ENCODE measurements at regions not wholly inside any gene's neighbourhood (a gene's known extent, or its start where the extent isn't known, plus 50 kb on each side); places are given as distances from the start of the nearest gene placed in this dataset.

GRCh38 chr5:74519679-74520078 lies 120.8 kb downstream of the ENC1 start:
- Histone ChIP-seq H2AFZ (ENCODE audit: low read length) (no peak overlapping the region), H4K20me1 (ENCODE audit: insufficient read depth, low read length) (no peaks in the 10 kb centered on the region), H3K27ac (ENCODE audit: low read length) (no peak overlapping the region), H3K9ac (ENCODE audit: low read length) (no peak overlapping the region), H3K36me3 (replicated peaks; ENCODE audit: insufficient read depth, low read length) (no peaks in the 10 kb centered on the region), H3K4me1 (ENCODE audit: low read length) (no peaks in the 10 kb centered on the region), H3K79me2 (ENCODE audit: low read length) (no peaks in the 10 kb centered on the region), H3K9me2 (replicated peaks; ENCODE audit: insufficient read depth, low read length) (no peaks in the 10 kb centered on the region), H3F3A (ENCODE audit: insufficient read depth, low read length) (no peaks in the 10 kb centered on the region), H3K27me3 (replicated peaks; ENCODE audit: insufficient read depth, low read length) (no peaks in the 10 kb centered on the region), H3K4me3 (ENCODE audit: low read length) (no peak overlapping the region), H3K9me3 (replicated peaks; ENCODE audit: insufficient read depth, low read length) (no peaks in the 10 kb centered on the region), H3K4me2 (ENCODE audit: low read depth, low read length) (no peak overlapping the region)
- TF ChIP-seq CTCF (IDR thresholded peaks at IDR 0.05; ENCODE audit: low read length): no peak
- TF ChIP-seq EZH2phosphoT487 (IDR thresholded peaks at IDR 0.05; ENCODE audit: low read length): no peak
- no peak for TF ChIP-seq EZH2 (optimal IDR thresholded peaks at IDR 0.05; ENCODE audit: low read depth, low read length)
- no peak for DNase-seq

GRCh38 chr5:74519161-74519571 lies 121.4 kb downstream of the ENC1 start:
- Histone ChIP-seq H3K4me3 (ENCODE audit: low read length) (no peak overlapping the region), H3K9me2 (replicated peaks; ENCODE audit: insufficient read depth, low read length) (no peaks in the 10 kb centered on the region), H3K27ac (ENCODE audit: low read length) (no peak overlapping the region), H3K9me3 (replicated peaks; ENCODE audit: insufficient read depth, low read length) (no peaks in the 10 kb centered on the region), H3K4me2 (ENCODE audit: low read depth, low read length) (no peak overlapping the region), H3K36me3 (replicated peaks; ENCODE audit: insufficient read depth, low read length) (no peaks in the 10 kb centered on the region), H3K4me1 (ENCODE audit: low read length) (no peaks in the 10 kb centered on the region), H2AFZ (ENCODE audit: low read length) (no peak overlapping the region), H3F3A (ENCODE audit: insufficient read depth, low read length) (no peaks in the 10 kb centered on the region), H3K9ac (ENCODE audit: low read length) (no peak overlapping the region), H3K79me2 (ENCODE audit: low read length) (no peaks in the 10 kb centered on the region), H4K20me1 (ENCODE audit: insufficient read depth, low read length) (no peaks in the 10 kb centered on the region), H3K27me3 (replicated peaks; ENCODE audit: insufficient read depth, low read length) (no peaks in the 10 kb centered on the region)
- DNase-seq: no peak
- TF ChIP-seq EZH2phosphoT487 (IDR thresholded peaks at IDR 0.05; ENCODE audit: low read length): no peak

GRCh38 chr5:74517700-74518099 lies 122.8 kb downstream of the ENC1 start:
- DNase-seq: no peak
- no peak overlapping the region for H3K27ac ChIP-seq (ENCODE audit: low read length)
- H3K9me3 ChIP-seq (replicated peaks; ENCODE audit: insufficient read depth, low read length): no peaks in the 10 kb centered on the region
- H3K27me3 ChIP-seq (replicated peaks; ENCODE audit: insufficient read depth, low read length): no peaks in the 10 kb centered on the region
- TF ChIP-seq EZH2 (optimal IDR thresholded peaks at IDR 0.05; ENCODE audit: low read depth, low read length): no peak
- TF ChIP-seq CTCF (IDR thresholded peaks at IDR 0.05; ENCODE audit: low read length): no peak
- no peak for TF ChIP-seq EZH2phosphoT487 (IDR thresholded peaks at IDR 0.05; ENCODE audit: low read length)
- H3K4me2 ChIP-seq (ENCODE audit: low read depth, low read length): no peak overlapping the region
- no peak overlapping the region for H3K9ac ChIP-seq (ENCODE audit: low read length)
- no peaks in the 10 kb centered on the region for H3F3A ChIP-seq (ENCODE audit: insufficient read depth, low read length)
- no peak overlapping the region for H3K4me3 ChIP-seq (ENCODE audit: low read length)
- H3K79me2 ChIP-seq (ENCODE audit: low read length): no peaks in the 10 kb centered on the region
- no peaks in the 10 kb centered on the region for H3K9me2 ChIP-seq (replicated peaks; ENCODE audit: insufficient read depth, low read length)
- no peaks in the 10 kb centered on the region for H4K20me1 ChIP-seq (ENCODE audit: insufficient read depth, low read length)
- H3K4me1 ChIP-seq (ENCODE audit: low read length): no peaks in the 10 kb centered on the region
- H3K36me3 ChIP-seq (replicated peaks; ENCODE audit: insufficient read depth, low read length): no peaks in the 10 kb centered on the region
- H2AFZ ChIP-seq (ENCODE audit: low read length): no peak overlapping the region

- DNase-seq: no peak
- Histone ChIP-seq H3K27me3 (replicated peaks; ENCODE audit: insufficient read depth, low read length) (no peaks in the 10 kb centered on the region), H3K9me3 (replicated peaks; ENCODE audit: insufficient read depth, low read length) (no peaks in the 10 kb centered on the region), H3F3A (ENCODE audit: insufficient read depth, low read length) (no peaks in the 10 kb centered on the region), H3K27ac (ENCODE audit: low read length) (no peak overlapping the region), H3K4me2 (ENCODE audit: low read depth, low read length) (no peak overlapping the region), H3K79me2 (ENCODE audit: low read length) (no peaks in the 10 kb centered on the region), H3K4me3 (ENCODE audit: low read length) (no peak overlapping the region), H3K36me3 (replicated peaks; ENCODE audit: insufficient read depth, low read length) (no peaks in the 10 kb centered on the region), H3K9me2 (replicated peaks; ENCODE audit: insufficient read depth, low read length) (no peaks in the 10 kb centered on the region), H4K20me1 (ENCODE audit: insufficient read depth, low read length) (no peaks in the 10 kb centered on the region), H3K4me1 (ENCODE audit: low read length) (no peaks in the 10 kb centered on the region), H2AFZ (ENCODE audit: low read length) (no peak overlapping the region), H3K9ac (ENCODE audit: low read length) (no peak overlapping the region)
- TF ChIP-seq EZH2 (optimal IDR thresholded peaks at IDR 0.05; ENCODE audit: low read depth, low read length) (no peak), CTCF (IDR thresholded peaks at IDR 0.05; ENCODE audit: low read length) (no peak), EZH2phosphoT487 (IDR thresholded peaks at IDR 0.05; ENCODE audit: low read length) (no peak)
These were observed 124.3 kb downstream of the ENC1 start for GRCh38 chr5:74516211-74516636.
